OCI-LY7 (cell line): ENCODE measurements at regions not wholly inside any gene's neighbourhood (a gene's known extent, or its start where the extent isn't known, plus 50 kb on each side); places are given as distances from the start of the nearest gene placed in this dataset.

ENCODE experiments used
- BruUV-seq: library from RNA; stranded (reverse); fragments of 400-500 nt; replicated peaks from 2 replicates; lab custom pipeline; 2021; lab: Mats Ljungman, UMichigan
- CTCF ChIA-PET: fragments of 300-600 bp; sonication (Branson Sonifier 250); formaldehyde crosslinking; loops from one replicate; lab custom pipeline; 2022; ENCODE audit warnings: antibody characterized with exemption; ENCODE audit not compliant: unreplicated experiment; lab: Charles Lee
- POLR2A ChIA-PET: fragments of 300-600 bp; sonication (Branson Sonifier 250); formaldehyde crosslinking; loops from one replicate; lab custom pipeline; 2022; ENCODE audit warnings: antibody characterized with exemption; lab: Charles Lee
- DNase-seq: peaks from one replicate; pipeline ENCODE4 v3.0.0-alpha.2; 2015; ENCODE audit warnings: low spot score
- H2AFZ ChIP-seq: fragments of 200-600 bp; sonication (generic), shearing (Covaris generic); 2 replicates; pipeline ENCODE4 v1.6.1; 2014; ENCODE audit warnings: mild to moderate bottlenecking, antibody characterized with exemption, low read length, moderate library complexity
- H3K27ac ChIP-seq: fragments of 200-600 bp; sonication (generic); 2 replicates; pipeline ENCODE4 v1.5.1; 2014; ENCODE audit warnings: mixed run types, low read depth, mild to moderate bottlenecking, moderate library complexity, low read length, inconsistent platforms; ENCODE audit not compliant: poor library complexity, severe bottlenecking
- H3K36me3 ChIP-seq: fragments of 200-600 bp; sonication (generic); 2 replicates; pipeline ENCODE4 v1.6.1; 2014; ENCODE audit warnings: mild to moderate bottlenecking, antibody characterized with exemption, low read length, moderate library complexity, mixed read lengths; ENCODE audit not compliant: insufficient read depth
- H3K4me1 ChIP-seq: fragments of 200-600 bp; sonication (generic); 2 replicates; pipeline ENCODE4 v1.5.1; 2014; ENCODE audit warnings: mild to moderate bottlenecking, low read length; ENCODE audit not compliant: insufficient read depth, poor library complexity, severe bottlenecking
- H3K4me2 ChIP-seq: fragments of 200-600 bp; sonication (generic); 2 replicates; pipeline ENCODE4 v1.6.1; 2014; ENCODE audit warnings: mild to moderate bottlenecking, low read length
- H3K4me3 ChIP-seq: fragments of 200-600 bp; sonication (generic); 2 replicates; pipeline ENCODE4 v1.5.1; 2014; ENCODE audit warnings: mild to moderate bottlenecking, low read depth, low read length; ENCODE audit not compliant: poor library complexity, severe bottlenecking
- H3K79me2 ChIP-seq: fragments of 200-600 bp; sonication (generic); 2 replicates; pipeline ENCODE4 v1.6.1; 2016; ENCODE audit warnings: low read depth, mild to moderate bottlenecking, low read length, moderate library complexity, mixed read lengths; ENCODE audit not compliant: insufficient read depth
- H3K9me2 ChIP-seq: fragments of 200-600 bp; sonication (generic); 2 replicates; pipeline ENCODE4 v1.6.1; 2016; ENCODE audit warnings: mild to moderate bottlenecking, low read length, mixed read lengths; ENCODE audit not compliant: insufficient read depth
- H3K9me3 ChIP-seq: fragments of 200-600 bp; sonication (generic); 2 replicates; pipeline ENCODE4 v1.6.1; 2014; ENCODE audit warnings: mild to moderate bottlenecking, mixed run types, low read length, mixed read lengths
- H4K20me1 ChIP-seq: fragments of 200-600 bp; sonication (generic); 2 replicates; pipeline ENCODE4 v1.6.1; 2014; ENCODE audit warnings: mild to moderate bottlenecking, antibody characterized with exemption, low read length, moderate library complexity, mixed read lengths; ENCODE audit not compliant: insufficient read depth
- EZH2phosphoT487 ChIP-seq: fragments of 200-600 bp; sonication (generic); IDR thresholded peaks from 2 replicates; pipeline ENCODE4 v1.6.1; 2018; ENCODE audit warnings: low read depth, borderline replicate concordance, mild to moderate bottlenecking, mixed run types, antibody characterized with exemption, low read length, moderate library complexity, mixed read lengths
- intact Hi-C: fragments of 100-400 bp; cut with micrococcal nuclease; formaldehyde crosslinking; loops from one replicate; pipeline ENCODE4 v1.10.0; 2022; ENCODE audit not compliant: unreplicated experiment
- TF ChIP-seq, protein P1 (sequence below): fragments of 200-600 bp; sonication (generic); conservative IDR thresholded peaks from 2 replicates; pipeline ENCODE4 v1.5.1; 2014; ENCODE audit warnings: mild to moderate bottlenecking, antibody characterized with exemption, low read length, moderate library complexity, mixed read lengths

DNA sequence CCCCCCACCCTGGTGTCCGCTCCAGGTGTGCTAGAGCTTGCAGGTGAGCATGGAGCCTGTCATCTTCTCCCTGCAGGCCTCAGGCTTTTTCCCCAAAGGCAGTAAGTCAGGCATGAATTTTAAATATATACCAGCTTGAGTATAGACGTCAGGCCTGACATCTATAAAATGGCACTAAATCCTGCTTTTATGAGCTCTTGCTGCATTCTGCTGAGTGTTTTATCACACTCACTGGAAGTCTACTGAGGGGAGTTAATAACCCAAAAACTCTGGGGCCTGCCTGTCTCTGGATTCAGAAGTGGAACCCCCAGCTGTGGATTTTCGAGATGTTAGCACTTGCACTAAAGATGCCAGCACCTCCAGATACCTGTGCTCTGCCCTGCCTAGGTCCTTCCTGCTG is 133.4 kb upstream of the TOP1 start:
- no TSS peak for BruUV-seq
- POLR2A ChIA-PET = interaction anchor here (0.9 kb wide), 1 partner anchor 36 kb away, joined by 5 read pairs; no protein-coding TSS in a partner anchor

DNA sequence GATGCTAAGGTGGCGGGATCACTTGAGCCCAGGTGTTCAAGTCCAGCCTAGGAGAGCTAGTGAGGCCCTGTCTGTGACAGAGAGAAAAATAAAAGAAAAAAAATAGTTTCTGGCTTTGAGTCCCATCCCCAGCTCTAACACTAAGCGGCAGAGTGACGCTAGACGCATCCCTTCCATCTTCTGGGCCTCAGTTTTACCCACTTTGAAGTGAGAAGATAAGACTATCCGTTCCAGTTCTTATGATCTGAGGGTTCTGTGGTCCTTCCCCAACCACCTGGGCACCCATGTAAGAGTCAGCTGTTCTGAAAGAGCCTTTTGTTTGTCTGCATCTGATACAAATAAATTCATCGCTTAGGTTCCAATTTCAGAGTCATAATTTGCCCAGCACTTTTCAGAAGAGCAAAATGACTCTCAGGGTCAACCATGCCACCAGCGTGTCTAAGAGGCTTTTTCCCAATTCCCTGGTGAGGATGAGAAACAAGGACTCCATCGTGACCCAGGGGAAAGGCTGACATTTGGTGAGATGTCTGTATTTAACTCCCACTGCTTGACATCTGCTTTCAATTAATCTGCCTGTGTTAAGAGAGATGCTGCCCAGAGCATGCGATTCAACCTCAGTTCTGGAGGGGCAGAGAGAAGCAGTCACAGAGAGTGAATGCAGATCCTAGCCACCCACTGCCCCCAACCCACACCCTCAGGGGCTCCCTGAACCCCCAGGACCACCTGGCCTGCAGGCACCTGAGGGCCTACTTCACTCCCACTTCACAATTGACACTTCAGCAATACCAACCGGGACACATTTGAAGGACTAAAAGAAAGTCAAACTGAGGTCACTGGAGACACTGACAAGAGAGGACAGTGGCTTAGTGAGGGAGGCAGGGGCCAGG is 131.6 kb upstream of the TOP1 start:
- Histone ChIP-seq H3K4me1 (peaks cover 50% of the 10 kb centered on the region), H3K36me3 (no peaks in the 10 kb centered on the region), H3K9me3 (no peaks in the 10 kb centered on the region), H3K79me2 (no peaks in the 10 kb centered on the region), H3K9me2 (no peaks in the 10 kb centered on the region), H3K27ac (no peak overlapping the region), H2AFZ (peak overlapping the region; percentile 68; the same call in 1 of the 2 replicates), H3K4me3 (no peak overlapping the region), H4K20me1 (no peaks in the 10 kb centered on the region), H3K4me2 (peak overlapping the region; percentile 46)
- TF ChIP-seq EZH2phosphoT487 = no peak
- TF ChIP-seq, protein P1, sequence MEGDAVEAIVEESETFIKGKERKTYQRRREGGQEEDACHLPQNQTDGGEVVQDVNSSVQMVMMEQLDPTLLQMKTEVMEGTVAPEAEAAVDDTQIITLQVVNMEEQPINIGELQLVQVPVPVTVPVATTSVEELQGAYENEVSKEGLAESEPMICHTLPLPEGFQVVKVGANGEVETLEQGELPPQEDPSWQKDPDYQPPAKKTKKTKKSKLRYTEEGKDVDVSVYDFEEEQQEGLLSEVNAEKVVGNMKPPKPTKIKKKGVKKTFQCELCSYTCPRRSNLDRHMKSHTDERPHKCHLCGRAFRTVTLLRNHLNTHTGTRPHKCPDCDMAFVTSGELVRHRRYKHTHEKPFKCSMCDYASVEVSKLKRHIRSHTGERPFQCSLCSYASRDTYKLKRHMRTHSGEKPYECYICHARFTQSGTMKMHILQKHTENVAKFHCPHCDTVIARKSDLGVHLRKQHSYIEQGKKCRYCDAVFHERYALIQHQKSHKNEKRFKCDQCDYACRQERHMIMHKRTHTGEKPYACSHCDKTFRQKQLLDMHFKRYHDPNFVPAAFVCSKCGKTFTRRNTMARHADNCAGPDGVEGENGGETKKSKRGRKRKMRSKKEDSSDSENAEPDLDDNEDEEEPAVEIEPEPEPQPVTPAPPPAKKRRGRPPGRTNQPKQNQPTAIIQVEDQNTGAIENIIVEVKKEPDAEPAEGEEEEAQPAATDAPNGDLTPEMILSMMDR = no peak
- DNase-seq = no peak
- ChIA-PET CTCF (interaction anchor here (0.6 kb wide), 1 partner anchor 115 kb away, joined by 3 read pairs; no protein-coding TSS in a partner anchor), POLR2A (no interaction called here)
- intact Hi-C loops = no loop called here
- BruUV-seq = no TSS peak

More for the DNA sequence above, 133.4 kb upstream of the TOP1 start:
- H3K36me3 ChIP-seq = no peaks in the 10 kb centered on the region
- no peaks in the 10 kb centered on the region for H3K9me2 ChIP-seq
- H3K4me2 ChIP-seq = no peak overlapping the region
- no peak overlapping the region for H3K4me3 ChIP-seq
- 0 out of 2 replicates have a peak overlapping the region, but pooled peaks have one; percentile 14 for H2AFZ ChIP-seq
- no peaks in the 10 kb centered on the region for H3K9me3 ChIP-seq
- intact Hi-C loops = no loop called here
- no peak for TF ChIP-seq EZH2phosphoT487
- TF ChIP-seq, protein P1 = no peak
- no peak overlapping the region for H3K27ac ChIP-seq
- H3K79me2 ChIP-seq = no peaks in the 10 kb centered on the region
- no peaks in the 10 kb centered on the region for H4K20me1 ChIP-seq
- no peak for DNase-seq
- CTCF ChIA-PET = no interaction called here
- peaks cover 52% of the 10 kb centered on the region for H3K4me1 ChIP-seq

DNA sequence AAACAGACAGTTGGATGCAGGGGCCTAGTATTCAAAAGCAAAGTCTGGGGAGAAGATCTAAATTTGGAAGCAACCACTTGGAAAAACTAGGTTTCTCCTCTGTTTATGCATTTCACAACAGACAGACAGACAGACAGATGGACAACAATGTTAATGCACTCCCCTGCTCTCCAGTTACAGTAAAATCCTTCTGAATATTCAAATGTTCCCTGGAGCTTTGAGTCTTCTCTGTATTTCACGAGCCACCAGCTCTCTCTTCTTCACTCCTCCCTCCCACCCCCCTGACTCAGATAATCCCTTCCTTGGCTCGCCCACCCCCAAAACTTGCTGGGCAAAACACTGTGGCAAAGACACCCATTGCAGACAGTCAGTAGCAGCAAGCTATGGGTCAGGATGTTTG is 129.3 kb upstream of the TOP1 start:
- no peaks in the 10 kb centered on the region for H4K20me1 ChIP-seq
- peaks cover 44% of the 10 kb centered on the region for H3K4me1 ChIP-seq
- H3K27ac ChIP-seq = no peak overlapping the region
- H2AFZ ChIP-seq = 0 out of 2 replicates have a peak overlapping the region, but pooled peaks have one; percentile 18
- H3K4me3 ChIP-seq = no peak overlapping the region
- no peak for DNase-seq
- BruUV-seq = no TSS peak
- H3K36me3 ChIP-seq = no peaks in the 10 kb centered on the region
- no peaks in the 10 kb centered on the region for H3K9me2 ChIP-seq
- intact Hi-C loops = no loop called here
- H3K4me2 ChIP-seq = no peak overlapping the region
- H3K9me3 ChIP-seq = no peaks in the 10 kb centered on the region
- TF ChIP-seq, protein P1 = no peak
- no peak for TF ChIP-seq EZH2phosphoT487
- no peaks in the 10 kb centered on the region for H3K79me2 ChIP-seq
- POLR2A ChIA-PET = interaction anchor here (0.6 to 0.7 kb wide), 2 partner anchors 132 to 265 kb away, joined by 3 read pairs; no protein-coding TSS in a partner anchor
- CTCF ChIA-PET = no interaction called here
